IMR-90 (cell line): ENCODE measurements at regions not wholly inside any gene's neighbourhood (a gene's known extent, or its start where the extent isn't known, plus 50 kb on each side); places are given as distances from the start of the nearest gene placed in this dataset.

Experiments
- ATAC-seq: fragments of 200-7000 bp; cut with Tn5 transposase; 2 replicates; pipeline ENCODE4 v1.9.1; 2020; ENCODE audit warnings: low read depth, mild to moderate bottlenecking, moderate library complexity
- BruUV-seq: library from RNA; stranded (reverse); fragments of 400-500 nt; replicated peaks from 2 replicates; lab custom pipeline; 2021; lab: Mats Ljungman, UMichigan
- CTCF ChIA-PET: fragments of 300-600 bp; formaldehyde crosslinking; extraction: SDS; loops from one replicate; lab custom pipeline; 2021; ENCODE audit warnings: antibody characterized with exemption; lab: Yijun Ruan, JAX
- POLR2A ChIA-PET: fragments of 300-600 bp; sonication (Branson Sonifier 250); formaldehyde crosslinking; loops from one replicate; lab custom pipeline; 2022; ENCODE audit warnings: antibody characterized with exemption; ENCODE audit not compliant: unreplicated experiment; lab: Charles Lee
- DNase-seq: peaks from one replicate; pipeline ENCODE4 v3.0.0; 2013
- H2AFZ ChIP-seq: replicated peaks from 2 replicates; pipeline ENCODE3; 2013; ENCODE audit warnings: low read length, mild to moderate bottlenecking; ENCODE audit not compliant: poor library complexity
- H2AK5ac ChIP-seq: 2 replicates; pipeline ENCODE4 v1.6.1; 2013; ENCODE audit warnings: low read depth, low read length, inconsistent platforms
- H2AK9ac ChIP-seq: replicated peaks from 2 replicates; pipeline ENCODE3; 2013; ENCODE audit warnings: mild to moderate bottlenecking, low read depth, low read length, moderate library complexity; ENCODE audit not compliant: poor library complexity
- H2BK120ac ChIP-seq: 2 replicates; pipeline ENCODE4 v1.6.1; 2013; ENCODE audit warnings: low read depth, low read length, inconsistent platforms
- H2BK15ac ChIP-seq: 3 replicates; pipeline ENCODE4 v1.6.1; 2013; ENCODE audit warnings: low read depth, low read length, inconsistent platforms
- H2BK20ac ChIP-seq: 2 replicates; pipeline ENCODE4 v1.6.1; 2013; ENCODE audit warnings: low read depth, mild to moderate bottlenecking, inconsistent platforms, low read length, moderate library complexity
- H2BK5ac ChIP-seq: 2 replicates; pipeline ENCODE4 v1.6.1; 2013; ENCODE audit warnings: mild to moderate bottlenecking, low read depth, low read length, inconsistent platforms; ENCODE audit not compliant: poor library complexity, severe bottlenecking
- H3K14ac ChIP-seq: replicated peaks from 2 replicates; pipeline ENCODE4 v1.6.1; 2013; ENCODE audit warnings: low read depth, low read length, inconsistent platforms
- H3K18ac ChIP-seq: 2 replicates; pipeline ENCODE4 v1.6.1; 2013; ENCODE audit warnings: low read depth, low read length, control low read depth
- H3K23ac ChIP-seq: 2 replicates; pipeline ENCODE4 v1.6.1; 2013; ENCODE audit warnings: low read depth, low read length, inconsistent platforms
- H3K27ac ChIP-seq: 2 replicates; pipeline ENCODE4 v1.5.1; 2013; ENCODE audit warnings: mild to moderate bottlenecking, control low read depth, low read length; ENCODE audit not compliant: insufficient read depth
- H3K27me3 ChIP-seq: 2 replicates; pipeline ENCODE4 v1.6.1; 2013; ENCODE audit warnings: low read length; ENCODE audit not compliant: control insufficient read depth, insufficient read depth
- H3K36me3 ChIP-seq: 2 replicates; pipeline ENCODE4 v1.6.1; 2013; ENCODE audit warnings: low read length, mixed read lengths; ENCODE audit not compliant: control insufficient read depth, insufficient read depth
- H3K4ac ChIP-seq: 2 replicates; pipeline ENCODE4 v1.6.1; 2013; ENCODE audit warnings: low read depth, low read length, inconsistent platforms
- H3K4me1 ChIP-seq: 2 replicates; pipeline ENCODE4 v1.6.1; 2013; ENCODE audit warnings: low read length, mixed read lengths; ENCODE audit not compliant: control insufficient read depth, insufficient read depth
- H3K4me2 ChIP-seq: 2 replicates; pipeline ENCODE4 v1.6.1; 2013; ENCODE audit warnings: low read depth, mild to moderate bottlenecking, control low read depth, low read length, moderate library complexity
- H3K4me3 ChIP-seq: 2 replicates; pipeline ENCODE4 v1.5.1; 2013; ENCODE audit warnings: low read depth, mild to moderate bottlenecking, control low read depth, low read length, moderate library complexity; ENCODE audit not compliant: insufficient read depth
- H3K56ac ChIP-seq: 2 replicates; pipeline ENCODE4 v1.6.1; 2013; ENCODE audit warnings: low read length, inconsistent platforms; ENCODE audit not compliant: insufficient read depth; ENCODE audit errors: extremely low read depth
- H3K79me1 ChIP-seq, 2 experiments: 2 replicates each; pipeline ENCODE4 v1.6.1; 2013; ENCODE audit warnings: low read length in 2 of 2, inconsistent platforms in 1 of 2, low read depth in 1 of 2
- H3K9ac ChIP-seq: 2 replicates; pipeline ENCODE4 v1.6.1; 2013; ENCODE audit warnings: low read depth, low read length, control low read depth
- H3K9me1 ChIP-seq: 2 replicates; pipeline ENCODE4 v1.6.1; 2013; ENCODE audit warnings: low read length, inconsistent platforms; ENCODE audit not compliant: insufficient read depth
- H3K9me3 ChIP-seq: 2 replicates; pipeline ENCODE4 v1.6.1; 2013; ENCODE audit warnings: low read length; ENCODE audit not compliant: control insufficient read depth, insufficient read depth
- H4K20me1 ChIP-seq: 2 replicates; pipeline ENCODE4 v1.6.1; 2013; ENCODE audit warnings: low read length, inconsistent platforms; ENCODE audit not compliant: insufficient read depth
- H4K5ac ChIP-seq: 2 replicates; pipeline ENCODE4 v1.6.1; 2013; ENCODE audit warnings: mild to moderate bottlenecking, low read depth, low read length, control low read depth
- H4K8ac ChIP-seq, 2 experiments: 2 replicates each; pipeline ENCODE4 v1.6.1; 2013; ENCODE audit warnings: low read depth in 2 of 2, low read length in 2 of 2, control low read depth in 1 of 2, inconsistent platforms in 1 of 2
- H4K91ac ChIP-seq: 2 replicates; pipeline ENCODE4 v1.6.1; 2013; ENCODE audit warnings: low read depth, low read length, inconsistent platforms; ENCODE audit not compliant: insufficient read depth
- CEBPB ChIP-seq: IDR thresholded peaks from 2 replicates; pipeline ENCODE4 v1.6.1; 2012; ENCODE audit warnings: low read depth, low read length, improper control_type of control experiment
- CHD1 ChIP-seq: IDR thresholded peaks from 2 replicates; pipeline ENCODE4 v1.6.1; 2012; ENCODE audit warnings: low read depth, low read length, improper control_type of control experiment
- MAZ ChIP-seq: IDR thresholded peaks from 2 replicates; pipeline ENCODE4 v1.6.1; 2012; ENCODE audit warnings: low read depth, mild to moderate bottlenecking, low read length, improper control_type of control experiment, moderate library complexity, borderline replicate concordance
- POLR2A ChIP-seq: IDR thresholded peaks from 2 replicates; pipeline ENCODE4 v1.6.1; 2012; ENCODE audit warnings: mild to moderate bottlenecking, low read depth, low read length
- RCOR1 ChIP-seq: IDR thresholded peaks from 2 replicates; pipeline ENCODE4 v1.6.1; 2012; ENCODE audit warnings: mild to moderate bottlenecking, low read length, improper control_type of control experiment; ENCODE audit not compliant: insufficient replicate concordance
- RFX5 ChIP-seq: IDR thresholded peaks from 2 replicates; pipeline ENCODE4 v1.8.0; 2012; ENCODE audit warnings: low read depth, mild to moderate bottlenecking, low read length, moderate library complexity
- WGBS, 2 experiments: methylation state at CpG; one replicate each; pipeline versions ENCODE4 v1.1.5 to v1.1.7; 2013; ENCODE audit warnings: missing lambda C conversion rate in 2 of 2; ENCODE audit not compliant: insufficient read length in 1 of 2; ENCODE audit errors: extremely low coverage in 2 of 2; 5-methylcytosine and 5-hydroxymethylcytosine counted together
- dilution Hi-C: fragments of 300-500 bp; cut with HindIII; formaldehyde crosslinking; loops from one replicate; pipeline ENCODE4 v1.14.3; 2018; ENCODE audit warnings: low sequenced_read_pairs; ENCODE audit not compliant: unreplicated experiment
- in situ Hi-C: fragments of 300-500 bp; cut with MboI; formaldehyde crosslinking; loops from 3 replicates; pipeline ENCODE4 v1.14.3; 2019; ENCODE audit warnings: low sequenced_read_pairs, inconsistent platforms, mixed read lengths
- intact Hi-C: fragments of 100-400 bp; cut with micrococcal nuclease; formaldehyde crosslinking; loops from 2 replicates; pipeline ENCODE4 v1.10.0; 2022
- TF ChIP-seq, protein P1 (sequence below): fragments of 150-350 bp; IDR thresholded peaks from 2 replicates; pipeline ENCODE4 v1.6.1; 2016; ENCODE audit warnings: low read depth, mild to moderate bottlenecking, low read length, moderate library complexity, borderline replicate concordance
- TF ChIP-seq, protein P2 (sequence below): fragments of 150-350 bp; IDR thresholded peaks from 2 replicates; pipeline ENCODE4 v1.6.1; 2017; ENCODE audit warnings: mild to moderate bottlenecking, antibody characterized with exemption, low read length, low read depth

DNA sequence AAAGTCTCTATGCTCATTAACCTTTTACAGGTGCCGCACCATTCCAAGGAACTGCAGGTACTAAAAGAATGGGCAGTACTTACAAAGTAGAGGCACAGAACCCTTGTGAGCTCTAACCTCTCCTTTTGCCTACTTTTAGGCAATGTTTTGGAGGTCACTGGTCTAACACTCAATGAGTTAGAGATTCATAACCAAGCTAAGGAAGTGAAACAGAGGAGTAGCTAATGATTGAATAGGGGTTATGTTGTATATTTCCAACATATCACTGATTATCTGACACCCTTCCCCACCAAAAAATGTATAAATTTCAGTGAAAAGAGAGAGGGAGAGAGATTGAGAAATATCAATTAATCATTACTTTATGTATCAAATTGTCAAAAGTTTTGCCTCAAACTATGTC is 269.3 kb downstream of the PCDH7 start:
- Histone ChIP-seq H3K36me3 (no peaks in the 10 kb centered on the region), H2BK120ac (no peak overlapping the region), H2BK5ac (no peak overlapping the region), H3K18ac (no peak overlapping the region), H4K8ac (no peak overlapping the region), H3K9me3 (no peaks in the 10 kb centered on the region), H2BK20ac (no peak overlapping the region), H4K20me1 (no peaks in the 10 kb centered on the region), H3K4me2 (no peak overlapping the region), H2AFZ (no peak overlapping the region), H4K91ac (no peak overlapping the region), H3K4ac (no peak overlapping the region), H3K27me3 (no peaks in the 10 kb centered on the region), H3K23ac (no peak overlapping the region), H3K4me3 (no peak overlapping the region), H3K9me1 (no peaks in the 10 kb centered on the region), H2AK9ac (no peak overlapping the region), H2BK15ac (no peak overlapping the region), H3K79me1 (no peaks in the 10 kb centered on the region), H3K27ac (no peak overlapping the region), H4K5ac (no peak overlapping the region), H3K4me1 (no peaks in the 10 kb centered on the region), H3K9ac (no peak overlapping the region), H3K14ac (no peak overlapping the region), H3K56ac (no peak overlapping the region), H2AK5ac (no peak overlapping the region)
- intact Hi-C loops: no loop called here
- no peak for DNase-seq
- dilution Hi-C loops: no loop called here
- ChIA-PET CTCF (no interaction called here), POLR2A (no interaction called here)
- in situ Hi-C loops: no loop called here
- WGBS, 2 experiments: no CpG with 5 or more reads among the region's 1 CpG
- TF ChIP-seq RCOR1 (no peak), CEBPB (no peak), CHD1 (no peak), MAZ (no peak), POLR2A (no peak), RFX5 (no peak)
- TF ChIP-seq, protein P1, sequence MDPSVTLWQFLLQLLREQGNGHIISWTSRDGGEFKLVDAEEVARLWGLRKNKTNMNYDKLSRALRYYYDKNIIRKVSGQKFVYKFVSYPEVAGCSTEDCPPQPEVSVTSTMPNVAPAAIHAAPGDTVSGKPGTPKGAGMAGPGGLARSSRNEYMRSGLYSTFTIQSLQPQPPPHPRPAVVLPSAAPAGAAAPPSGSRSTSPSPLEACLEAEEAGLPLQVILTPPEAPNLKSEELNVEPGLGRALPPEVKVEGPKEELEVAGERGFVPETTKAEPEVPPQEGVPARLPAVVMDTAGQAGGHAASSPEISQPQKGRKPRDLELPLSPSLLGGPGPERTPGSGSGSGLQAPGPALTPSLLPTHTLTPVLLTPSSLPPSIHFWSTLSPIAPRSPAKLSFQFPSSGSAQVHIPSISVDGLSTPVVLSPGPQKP: no peak
- TF ChIP-seq, protein P2, sequence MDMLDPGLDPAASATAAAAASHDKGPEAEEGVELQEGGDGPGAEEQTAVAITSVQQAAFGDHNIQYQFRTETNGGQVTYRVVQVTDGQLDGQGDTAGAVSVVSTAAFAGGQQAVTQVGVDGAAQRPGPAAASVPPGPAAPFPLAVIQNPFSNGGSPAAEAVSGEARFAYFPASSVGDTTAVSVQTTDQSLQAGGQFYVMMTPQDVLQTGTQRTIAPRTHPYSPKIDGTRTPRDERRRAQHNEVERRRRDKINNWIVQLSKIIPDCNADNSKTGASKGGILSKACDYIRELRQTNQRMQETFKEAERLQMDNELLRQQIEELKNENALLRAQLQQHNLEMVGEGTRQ: no peak
- no peak for ATAC-seq
- BruUV-seq: no TSS peak
